Natural killer cell treated with Interleukin-12 subunit alpha and Interleukin-12 subunit beta and Interleukin-15 and Interleukin-18, amount 100 ng/mL, for 72 hours (primary cell): ENCODE measurements at regions not wholly inside any gene's neighbourhood (a gene's known extent, or its start where the extent isn't known, plus 50 kb on each side); places are given as distances from the start of the nearest gene placed in this dataset.

ENCODE experiments used
- ATAC-seq, 2 donors: fragments of 150-1000 bp; cut with Tn5 transposase in 1 of 2; sonication (Bioruptor Pico), chemical (Tn5 transposase) in 1 of 2; 2 replicates each; pipeline ENCODE4 v1.10.0; 2021
- DNase-seq: peaks from one replicate; pipeline ENCODE4 v3.0.0; 2022; ENCODE audit warnings: low spot score
- H3K27ac Mint-ChIP-seq, 2 donors: 1 replicate in 1 of 2; 2 replicates in 1 of 2; pipeline ENCODE4 v1.8.0; 2022; ENCODE audit warnings: mixed read lengths in 2 of 2, mild to moderate bottlenecking in 1 of 2, moderate library complexity in 1 of 2
- H3K27me3 Mint-ChIP-seq, 2 donors: 1 replicate in 1 of 2; 2 replicates in 1 of 2; pipeline ENCODE4 v1.8.0; 2022; ENCODE audit warnings: mixed read lengths in 2 of 2
- H3K36me3 Mint-ChIP-seq: one replicate; pipeline ENCODE4 v1.8.0; 2022; ENCODE audit warnings: mixed read lengths
- H3K4me1 Mint-ChIP-seq, 2 donors: 1 replicate in 1 of 2; 2 replicates in 1 of 2; pipeline ENCODE4 v1.8.0; 2022; ENCODE audit warnings: low read depth in 2 of 2, mixed read lengths in 2 of 2, mild to moderate bottlenecking in 1 of 2
- H3K4me3 Mint-ChIP-seq: one replicate; pipeline ENCODE4 v1.8.0; 2022; ENCODE audit warnings: mixed read lengths
- H3K9me3 Mint-ChIP-seq: 2 replicates; pipeline ENCODE4 v1.8.0; 2022; ENCODE audit warnings: mixed read lengths

GRCh38 chr10:42985436-42986316 is 91.2 kb upstream of the RET start:
- no peak overlapping the region for H3K4me3 Mint-ChIP-seq
- H3K27ac Mint-ChIP-seq, result no peak overlapping the region
- H3K9me3 Mint-ChIP-seq, result no peaks in the 10 kb centered on the region
- peak; percentile 44 for DNase-seq
- H3K36me3 Mint-ChIP-seq, result no peaks in the 10 kb centered on the region
- H3K4me1 Mint-ChIP-seq, result no peaks in the 10 kb centered on the region
- ATAC-seq, result peak in 1 of 2 donors; percentile 1
- no peaks in the 10 kb centered on the region for H3K27me3 Mint-ChIP-seq

- ATAC-seq, result no peak
- Mint-ChIP-seq H3K9me3 (no peaks in the 10 kb centered on the region), H3K27ac (no peak overlapping the region), H3K4me3 (no peak overlapping the region), H3K27me3 (no peaks in the 10 kb centered on the region), H3K36me3 (no peaks in the 10 kb centered on the region), H3K4me1 (no peaks in the 10 kb centered on the region)
- DNase-seq, result no peak
Measured at GRCh38 chr10:42986633-42987032, 90.2 kb upstream of the RET start.

GRCh38 chr10:42987121-42987541 is 89.7 kb upstream of the RET start:
- Mint-ChIP-seq H3K36me3 (no peaks in the 10 kb centered on the region), H3K27me3 (no peaks in the 10 kb centered on the region), H3K4me1 (no peaks in the 10 kb centered on the region), H3K27ac (no peak overlapping the region), H3K4me3 (no peak overlapping the region), H3K9me3 (no peaks in the 10 kb centered on the region)
- no peak for DNase-seq
- ATAC-seq, result no peak

- Mint-ChIP-seq H3K36me3 (no peaks in the 10 kb centered on the region), H3K27me3 (no peaks in the 10 kb centered on the region), H3K4me1 (no peaks in the 10 kb centered on the region), H3K4me3 (no peak overlapping the region), H3K27ac (no peak overlapping the region), H3K9me3 (no peaks in the 10 kb centered on the region)
- ATAC-seq (no peak), DNase-seq (no peak)
Measured at GRCh38 chr10:42987575-42987974, 89.3 kb upstream of the RET start.

GRCh38 chr10:42988069-42988468 is 88.8 kb upstream of the RET start:
- DNase-seq (no peak), ATAC-seq (no peak)
- Mint-ChIP-seq H3K4me1 (no peaks in the 10 kb centered on the region), H3K9me3 (no peaks in the 10 kb centered on the region), H3K27me3 (no peaks in the 10 kb centered on the region), H3K27ac (no peak overlapping the region), H3K36me3 (no peaks in the 10 kb centered on the region), H3K4me3 (no peak overlapping the region)

GRCh38 chr10:42988517-42989395 is 88.1 kb upstream of the RET start:
- H3K9me3 Mint-ChIP-seq, result no peaks in the 10 kb centered on the region
- no peaks in the 10 kb centered on the region for H3K4me1 Mint-ChIP-seq
- no peak overlapping the region for H3K4me3 Mint-ChIP-seq
- H3K27me3 Mint-ChIP-seq, result no peaks in the 10 kb centered on the region
- ATAC-seq (no peak), DNase-seq (no peak)
- H3K36me3 Mint-ChIP-seq, result no peaks in the 10 kb centered on the region
- H3K27ac Mint-ChIP-seq, result no peak overlapping the region

GRCh38 chr10:42989481-42989921 is 87.4 kb upstream of the RET start:
- no peak for DNase-seq
- H3K36me3 Mint-ChIP-seq, result no peaks in the 10 kb centered on the region
- no peak overlapping the region for H3K4me3 Mint-ChIP-seq
- no peak overlapping the region for H3K27ac Mint-ChIP-seq
- H3K9me3 Mint-ChIP-seq, result no peaks in the 10 kb centered on the region
- no peaks in the 10 kb centered on the region for H3K4me1 Mint-ChIP-seq
- H3K27me3 Mint-ChIP-seq, result no peaks in the 10 kb centered on the region
- ATAC-seq, result no peak

GRCh38 chr10:42990016-42990720 is 86.7 kb upstream of the RET start:
- ATAC-seq, result no peak
- no peaks in the 10 kb centered on the region for H3K9me3 Mint-ChIP-seq

GRCh38 chr10:42990721-42991441 is 86.0 kb upstream of the RET start:
- no peaks in the 10 kb centered on the region for H3K9me3 Mint-ChIP-seq
- no peak overlapping the region for H3K4me3 Mint-ChIP-seq

More at GRCh38 chr10:42990016-42990720, 86.7 kb upstream of the RET start:
- no peak for DNase-seq
- Mint-ChIP-seq H3K27me3 (no peaks in the 10 kb centered on the region), H3K4me3 (no peak overlapping the region), H3K4me1 (no peaks in the 10 kb centered on the region), H3K36me3 (no peaks in the 10 kb centered on the region), H3K27ac (no peak overlapping the region)

GRCh38 chr10:42991442-42992098 is 85.3 kb upstream of the RET start:
- Mint-ChIP-seq H3K9me3 (no peaks in the 10 kb centered on the region), H3K27me3 (no peaks in the 10 kb centered on the region), H3K36me3 (no peaks in the 10 kb centered on the region), H3K4me3 (no peak overlapping the region), H3K4me1 (no peaks in the 10 kb centered on the region), H3K27ac (no peak overlapping the region)
- ATAC-seq, result no peak
- no peak for DNase-seq

More at GRCh38 chr10:42990721-42991441, 86.0 kb upstream of the RET start:
- no peak overlapping the region for H3K27ac Mint-ChIP-seq
- ATAC-seq, result no peak
- DNase-seq, result no peak
- H3K4me1 Mint-ChIP-seq, result no peaks in the 10 kb centered on the region
- H3K27me3 Mint-ChIP-seq, result no peaks in the 10 kb centered on the region
- no peaks in the 10 kb centered on the region for H3K36me3 Mint-ChIP-seq

GRCh38 chr10:42992156-42992956 is 84.5 kb upstream of the RET start:
- Mint-ChIP-seq H3K36me3 (no peaks in the 10 kb centered on the region), H3K27me3 (no peaks in the 10 kb centered on the region), H3K4me3 (no peak overlapping the region), H3K9me3 (no peaks in the 10 kb centered on the region), H3K4me1 (no peaks in the 10 kb centered on the region), H3K27ac (no peak overlapping the region)
- DNase-seq (no peak), ATAC-seq (no peak)

- H3K27ac Mint-ChIP-seq, result no peak overlapping the region
- no peaks in the 10 kb centered on the region for H3K4me1 Mint-ChIP-seq
- DNase-seq, result no peak
- no peak for ATAC-seq
- no peaks in the 10 kb centered on the region for H3K9me3 Mint-ChIP-seq
- H3K36me3 Mint-ChIP-seq, result no peaks in the 10 kb centered on the region
- H3K27me3 Mint-ChIP-seq, result no peaks in the 10 kb centered on the region
- no peak overlapping the region for H3K4me3 Mint-ChIP-seq
Measured at GRCh38 chr10:42992957-42993390, 83.9 kb upstream of the RET start.
